Astrocyte of the cerebellum (primary cell): ENCODE measurements at regions not wholly inside any gene's neighbourhood (a gene's known extent, or its start where the extent isn't known, plus 50 kb on each side); places are given as distances from the start of the nearest gene placed in this dataset.

Source experiments
- DNase-seq: peaks from one replicate; pipeline ENCODE4 v3.0.0-alpha.2; 2011; ENCODE audit warnings: low read depth
- H3K4me3 ChIP-seq: 2 replicates; pipeline ENCODE4 v1.5.1; 2011; ENCODE audit warnings: mild to moderate bottlenecking, low read depth, low read length, moderate library complexity
- CTCF ChIP-seq: IDR thresholded peaks from 2 replicates; pipeline ENCODE4 v1.5.1; 2012; ENCODE audit warnings: low read length, low read depth, moderate library complexity, mild to moderate bottlenecking; ENCODE audit errors: missing control alignments
- in situ Hi-C: cut with HindIII; loops from 2 replicates; pipeline ENCODE4 v1.10.0; 2017; ENCODE audit warnings: low sequenced_read_pairs

- no peak overlapping the region for H3K4me3 ChIP-seq
- TF ChIP-seq CTCF: no peak
- in situ Hi-C loops: no loop called here
- no peak for DNase-seq
Observed at GRCh38 chr14:101365329-101366158, 195.8 kb upstream of the DIO3 start.

- in situ Hi-C loops: no loop called here
Observed at GRCh38 chr14:101367421-101368261, 193.7 kb upstream of the DIO3 start.

DNA sequence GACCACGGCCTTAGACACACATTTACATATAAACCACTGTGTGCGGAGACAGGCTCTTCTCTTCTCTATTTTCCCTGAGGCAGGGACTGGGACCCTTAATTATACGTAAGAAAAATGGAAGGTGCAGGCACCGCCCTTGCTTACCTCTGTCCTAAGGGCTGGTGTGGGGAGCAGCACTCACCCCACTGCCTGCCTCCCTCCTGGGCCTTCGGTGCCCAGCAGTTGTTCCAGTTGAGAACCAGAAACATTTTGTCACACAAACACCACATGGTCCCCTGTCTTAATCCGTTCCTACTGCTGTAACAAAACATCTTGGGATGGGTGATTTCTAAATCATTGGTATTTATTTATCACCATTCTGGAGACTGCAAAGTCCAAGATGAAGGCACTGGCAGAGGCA is 192.7 kb upstream of the DIO3 start:
- no peak overlapping the region for H3K4me3 ChIP-seq
- TF ChIP-seq CTCF: no peak

More at GRCh38 chr14:101367421-101368261, 193.7 kb upstream of the DIO3 start:
- no peak for TF ChIP-seq CTCF
- DNase-seq: no peak
- no peak overlapping the region for H3K4me3 ChIP-seq

DNA sequence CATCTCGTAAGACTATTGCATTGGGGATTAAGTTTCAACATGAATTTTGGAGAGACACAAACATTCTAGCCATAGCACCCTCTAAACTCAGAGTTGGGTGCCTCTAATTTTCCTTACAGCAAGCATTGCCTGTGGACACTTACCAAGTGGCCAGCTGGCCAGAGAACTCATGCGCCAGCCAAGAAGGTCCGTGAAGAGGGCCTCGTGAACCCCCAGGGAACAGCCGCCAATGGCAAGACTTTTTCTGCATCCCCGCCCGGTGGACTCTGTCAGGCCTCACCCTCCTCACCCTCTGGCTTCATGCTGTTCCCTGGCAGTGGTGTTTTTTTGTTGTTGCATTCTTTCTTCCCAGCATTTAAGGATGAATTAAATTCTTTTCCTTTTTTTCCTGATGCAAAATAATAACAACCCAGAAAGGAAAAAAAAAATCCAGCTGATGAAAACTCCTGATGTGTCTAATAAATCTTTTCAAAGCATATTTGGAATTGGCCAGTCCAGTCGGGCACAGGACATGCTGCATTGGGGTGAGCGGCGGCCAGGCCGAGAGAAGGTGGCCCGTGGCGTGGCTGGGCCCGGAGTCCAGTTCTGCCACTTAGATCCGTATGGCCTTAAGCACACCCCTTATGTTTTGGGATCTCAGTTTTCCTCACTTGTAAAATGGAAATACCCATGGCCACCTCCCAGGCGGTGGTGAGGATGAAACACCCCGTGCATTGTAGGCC is 191.9 kb upstream of the DIO3 start:
- in situ Hi-C loops: no loop called here
- no peak for DNase-seq
- H3K4me3 ChIP-seq: no peak overlapping the region
- TF ChIP-seq CTCF: no peak

More for the DNA sequence above, 192.7 kb upstream of the DIO3 start:
- in situ Hi-C loops: no loop called here
- no peak for DNase-seq

- DNase-seq: no peak
- in situ Hi-C loops: no loop called here
- no peak overlapping the region for H3K4me3 ChIP-seq
- TF ChIP-seq CTCF: no peak
Observed at GRCh38 chr14:101369916-101370592, 191.2 kb upstream of the DIO3 start.
